ENCODE measurements at regions not wholly inside any gene's neighbourhood (a gene's known extent, or its start where the extent isn't known, plus 50 kb on each side); places are given as distances from the start of the nearest gene placed in this dataset.
"Not testable (repeated sequence)": the region's sequence is repeated elsewhere in the genome, so short reads cannot be mapped to it uniquely, and the experiment has no call there.

- DNase-seq = no peak
- WGBS (ENCODE audit: insufficient coverage, low lambda C conversion rate) = 100% methylated on average over 1 of the region's 2 CpGs
- Histone ChIP-seq H3K9me3 (ENCODE audit: control insufficient read depth, low read depth, low read length) (no peaks in the 10 kb centered on the region), H3K36me3 (ENCODE audit: control insufficient read depth, insufficient read depth, low read length) (no peaks in the 10 kb centered on the region), H3K4me1 (ENCODE audit: control insufficient read depth, insufficient read depth, low read length) (no peaks in the 10 kb centered on the region), H3K27ac (ENCODE audit: low read length) (no peak overlapping the region), H3K4me3 (ENCODE audit: low read length) (no peak overlapping the region), H3K27me3 (ENCODE audit: control insufficient read depth, insufficient read depth, low read length) (no peaks in the 10 kb centered on the region)
These were observed 480.5 kb upstream of the CBLB start for GRCh38 chr3:106349191-106349881.

- Histone ChIP-seq H3K27ac (ENCODE audit: low read length) (no peak overlapping the region), H3K27me3 (ENCODE audit: control insufficient read depth, insufficient read depth, low read length) (no peaks in the 10 kb centered on the region), H3K36me3 (ENCODE audit: control insufficient read depth, insufficient read depth, low read length) (no peaks in the 10 kb centered on the region), H3K9me3 (ENCODE audit: control insufficient read depth, low read depth, low read length) (no peaks in the 10 kb centered on the region), H3K4me1 (ENCODE audit: control insufficient read depth, insufficient read depth, low read length) (no peaks in the 10 kb centered on the region), H3K4me3 (ENCODE audit: low read length) (no peak overlapping the region)
- WGBS (ENCODE audit: insufficient coverage, low lambda C conversion rate) = 94% methylated on average over 2 of the region's 3 CpGs
- no peak for DNase-seq
These were observed 487.1 kb upstream of the CBLB start for GRCh38 chr3:106355873-106356272.

- no peak for DNase-seq
- Histone ChIP-seq H3K9me3 (ENCODE audit: control insufficient read depth, low read depth, low read length) (peaks cover 4% of the 10 kb centered on the region), H3K4me3 (ENCODE audit: low read length) (no peak overlapping the region), H3K4me1 (ENCODE audit: control insufficient read depth, insufficient read depth, low read length) (no peaks in the 10 kb centered on the region), H3K27me3 (ENCODE audit: control insufficient read depth, insufficient read depth, low read length) (no peaks in the 10 kb centered on the region), H3K27ac (ENCODE audit: low read length) (no peak overlapping the region), H3K36me3 (ENCODE audit: control insufficient read depth, insufficient read depth, low read length) (no peaks in the 10 kb centered on the region)
- no CpG with 5 or more reads among the region's 3 CpGs for WGBS (ENCODE audit: insufficient coverage, low lambda C conversion rate)
These were observed 490.9 kb upstream of the CBLB start for GRCh38 chr3:106359692-106360091.

GRCh38 chr3:106360901-106361300 is 492.1 kb upstream of the CBLB start:
- H3K9me3 ChIP-seq (ENCODE audit: control insufficient read depth, low read depth, low read length); H3K4me1 ChIP-seq (ENCODE audit: control insufficient read depth, insufficient read depth, low read length); H3K27ac ChIP-seq (ENCODE audit: low read length); DNase-seq; H3K27me3 ChIP-seq (ENCODE audit: control insufficient read depth, insufficient read depth, low read length); H3K4me3 ChIP-seq (ENCODE audit: low read length); H3K36me3 ChIP-seq (ENCODE audit: control insufficient read depth, insufficient read depth, low read length): not testable (repeated sequence)
- no CpG with 5 or more reads among the region's 1 CpG for WGBS (ENCODE audit: insufficient coverage, low lambda C conversion rate)

DNA sequence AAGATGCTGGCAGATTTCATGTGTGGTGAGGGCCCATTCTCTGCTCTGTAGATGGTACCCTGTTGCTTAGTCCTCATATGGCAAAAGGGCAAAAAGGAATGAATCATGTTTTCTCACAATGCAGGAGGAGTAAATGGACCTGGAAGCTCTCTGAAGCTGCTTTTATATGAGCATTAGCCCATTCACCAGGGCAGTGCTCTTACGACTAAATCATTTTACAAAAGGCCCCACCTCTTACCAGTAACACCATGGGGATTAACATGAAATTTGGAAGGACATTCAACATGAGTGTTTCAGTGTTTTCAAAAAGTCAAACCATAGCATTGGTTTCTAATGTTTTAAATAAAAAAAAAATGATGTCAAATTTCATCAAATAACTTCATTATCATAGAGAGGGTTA is 495.7 kb upstream of the CBLB start:
- Histone ChIP-seq H3K4me3 (ENCODE audit: low read length) (no peak overlapping the region), H3K4me1 (ENCODE audit: control insufficient read depth, insufficient read depth, low read length) (no peaks in the 10 kb centered on the region), H3K9me3 (ENCODE audit: control insufficient read depth, low read depth, low read length) (peaks cover 4% of the 10 kb centered on the region), H3K36me3 (ENCODE audit: control insufficient read depth, insufficient read depth, low read length) (no peaks in the 10 kb centered on the region), H3K27ac (ENCODE audit: low read length) (no peak overlapping the region), H3K27me3 (ENCODE audit: control insufficient read depth, insufficient read depth, low read length) (no peaks in the 10 kb centered on the region)
- WGBS (ENCODE audit: insufficient coverage, low lambda C conversion rate) = no CpG with 5 or more reads among the region's 1 CpG
- no peak for DNase-seq

GRCh38 chr3:106365061-106365691 is 496.4 kb upstream of the CBLB start:
- 100% methylated on average over 1 of the region's 1 CpG for WGBS (ENCODE audit: insufficient coverage, low lambda C conversion rate)

DNA sequence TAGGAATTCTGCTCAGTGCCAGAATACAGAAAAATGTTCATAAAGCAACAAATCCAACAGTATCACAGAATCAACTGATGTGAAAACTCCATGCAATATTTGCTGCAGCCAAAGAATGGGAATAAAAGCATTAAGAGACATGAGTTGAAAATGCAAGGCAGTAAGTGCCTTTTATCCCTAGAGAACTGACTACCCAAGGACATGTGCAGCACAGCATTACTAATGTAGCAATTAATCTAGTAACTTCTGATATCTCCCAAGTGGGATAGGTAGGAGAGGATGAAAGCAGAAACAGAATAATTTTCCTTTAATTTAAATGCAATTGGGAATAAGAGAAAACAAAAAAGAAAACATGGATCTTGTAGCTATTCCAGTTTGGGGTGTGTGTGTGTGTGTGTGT is 497.5 kb upstream of the CBLB start:
- no peak for DNase-seq
- peaks cover 4% of the 10 kb centered on the region for H3K9me3 ChIP-seq (ENCODE audit: control insufficient read depth, low read depth, low read length)
- H3K36me3 ChIP-seq (ENCODE audit: control insufficient read depth, insufficient read depth, low read length) = no peaks in the 10 kb centered on the region
- no peak overlapping the region for H3K27ac ChIP-seq (ENCODE audit: low read length)
- H3K27me3 ChIP-seq (ENCODE audit: control insufficient read depth, insufficient read depth, low read length) = no peaks in the 10 kb centered on the region
- no peak overlapping the region for H3K4me3 ChIP-seq (ENCODE audit: low read length)
- H3K4me1 ChIP-seq (ENCODE audit: control insufficient read depth, insufficient read depth, low read length) = no peaks in the 10 kb centered on the region

More at GRCh38 chr3:106365061-106365691, 496.4 kb upstream of the CBLB start:
- DNase-seq = no peak
- H3K27ac ChIP-seq (ENCODE audit: low read length) = no peak overlapping the region
- peaks cover 4% of the 10 kb centered on the region for H3K9me3 ChIP-seq (ENCODE audit: control insufficient read depth, low read depth, low read length)
- no peaks in the 10 kb centered on the region for H3K4me1 ChIP-seq (ENCODE audit: control insufficient read depth, insufficient read depth, low read length)
- H3K27me3 ChIP-seq (ENCODE audit: control insufficient read depth, insufficient read depth, low read length) = no peaks in the 10 kb centered on the region
- no peak overlapping the region for H3K4me3 ChIP-seq (ENCODE audit: low read length)
- no peaks in the 10 kb centered on the region for H3K36me3 ChIP-seq (ENCODE audit: control insufficient read depth, insufficient read depth, low read length)

GRCh38 chr3:106367496-106367895 is 498.7 kb upstream of the CBLB start:
- no peaks in the 10 kb centered on the region for H3K4me1 ChIP-seq (ENCODE audit: control insufficient read depth, insufficient read depth, low read length)
- H3K27me3 ChIP-seq (ENCODE audit: control insufficient read depth, insufficient read depth, low read length) = no peaks in the 10 kb centered on the region
- no peak overlapping the region for H3K4me3 ChIP-seq (ENCODE audit: low read length)
- no peaks in the 10 kb centered on the region for H3K36me3 ChIP-seq (ENCODE audit: control insufficient read depth, insufficient read depth, low read length)
- peaks cover 3% of the 10 kb centered on the region for H3K9me3 ChIP-seq (ENCODE audit: control insufficient read depth, low read depth, low read length)
- WGBS (ENCODE audit: insufficient coverage, low lambda C conversion rate) = 57% methylated on average over 1 of the region's 2 CpGs
- DNase-seq = no peak
- H3K27ac ChIP-seq (ENCODE audit: low read length) = no peak overlapping the region

DNA sequence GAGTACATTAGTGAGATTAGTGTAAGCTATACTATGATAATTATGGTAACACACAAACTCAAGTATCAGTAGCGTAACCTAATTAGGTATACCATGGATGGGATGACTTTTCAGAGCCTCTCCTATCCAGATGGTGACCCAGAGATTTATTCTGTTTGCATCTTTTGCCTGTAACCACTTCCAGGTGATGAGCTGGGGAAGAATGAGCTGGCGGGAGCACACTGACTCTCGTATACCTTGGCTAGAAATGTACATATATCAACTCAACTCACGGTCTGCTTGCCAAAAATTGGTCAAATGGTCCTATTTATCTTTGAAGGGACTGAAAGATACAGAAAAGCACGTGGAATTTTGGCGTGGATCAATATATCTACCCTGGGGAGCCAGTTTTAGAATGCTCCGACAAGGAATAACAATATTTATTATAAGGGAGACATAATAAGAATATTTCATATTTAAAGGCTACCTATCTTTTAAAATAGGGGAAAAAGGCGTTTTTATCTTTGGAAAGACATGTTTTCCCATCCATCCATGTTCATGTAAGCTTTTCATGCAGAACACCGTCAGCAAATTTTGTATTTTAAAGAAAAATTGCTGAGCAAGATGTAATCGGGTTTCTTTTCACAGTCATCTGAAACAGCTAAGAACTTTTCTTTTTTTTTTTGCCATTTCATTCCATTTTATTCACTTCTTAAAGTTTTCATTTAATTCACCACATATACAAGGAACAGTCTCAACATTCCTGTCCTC is 502.6 kb upstream of the CBLB start:
- no peak overlapping the region for H3K4me3 ChIP-seq (ENCODE audit: low read length)
- no peaks in the 10 kb centered on the region for H3K4me1 ChIP-seq (ENCODE audit: control insufficient read depth, insufficient read depth, low read length)
- DNase-seq = peak in 1 of 2 donors; percentile 12
- no peaks in the 10 kb centered on the region for H3K27me3 ChIP-seq (ENCODE audit: control insufficient read depth, insufficient read depth, low read length)
- H3K27ac ChIP-seq (ENCODE audit: low read length) = no peak overlapping the region
- H3K9me3 ChIP-seq (ENCODE audit: control insufficient read depth, low read depth, low read length) = no peaks in the 10 kb centered on the region
- WGBS (ENCODE audit: insufficient coverage, low lambda C conversion rate) = 100% methylated on average over 5 of the region's 10 CpGs
- H3K36me3 ChIP-seq (ENCODE audit: control insufficient read depth, insufficient read depth, low read length) = no peaks in the 10 kb centered on the region

- Histone ChIP-seq H3K4me1 (ENCODE audit: control insufficient read depth, insufficient read depth, low read length) (no peaks in the 10 kb centered on the region), H3K27me3 (ENCODE audit: control insufficient read depth, insufficient read depth, low read length) (no peaks in the 10 kb centered on the region), H3K4me3 (ENCODE audit: low read length) (no peak overlapping the region), H3K36me3 (ENCODE audit: control insufficient read depth, insufficient read depth, low read length) (no peaks in the 10 kb centered on the region), H3K9me3 (ENCODE audit: control insufficient read depth, low read depth, low read length) (no peaks in the 10 kb centered on the region), H3K27ac (ENCODE audit: low read length) (no peak overlapping the region)
- 82% methylated on average over 1 of the region's 1 CpG for WGBS (ENCODE audit: insufficient coverage, low lambda C conversion rate)
- peak in 1 of 2 donors; percentile 34 for DNase-seq
These were observed 503.4 kb upstream of the CBLB start for GRCh38 chr3:106371971-106372805.
